PC-9 (cell line): ENCODE measurements at regions not wholly inside any gene's neighbourhood (a gene's known extent, or its start where the extent isn't known, plus 50 kb on each side); places are given as distances from the start of the nearest gene placed in this dataset.

Source experiments
- CTCF ChIP-seq: fragments of 200-600 bp; sonication (generic); conservative IDR thresholded peaks from 2 replicates; pipeline ENCODE4 v1.6.1; 2017; ENCODE audit warnings: mixed run types, antibody characterized with exemption, mild to moderate bottlenecking, moderate library complexity
- EZH2 ChIP-seq: fragments of 200-600 bp; sonication (generic); IDR thresholded peaks from 2 replicates; pipeline ENCODE4 v1.8.0; 2017; ENCODE audit warnings: antibody characterized with exemption, low read depth

DNA sequence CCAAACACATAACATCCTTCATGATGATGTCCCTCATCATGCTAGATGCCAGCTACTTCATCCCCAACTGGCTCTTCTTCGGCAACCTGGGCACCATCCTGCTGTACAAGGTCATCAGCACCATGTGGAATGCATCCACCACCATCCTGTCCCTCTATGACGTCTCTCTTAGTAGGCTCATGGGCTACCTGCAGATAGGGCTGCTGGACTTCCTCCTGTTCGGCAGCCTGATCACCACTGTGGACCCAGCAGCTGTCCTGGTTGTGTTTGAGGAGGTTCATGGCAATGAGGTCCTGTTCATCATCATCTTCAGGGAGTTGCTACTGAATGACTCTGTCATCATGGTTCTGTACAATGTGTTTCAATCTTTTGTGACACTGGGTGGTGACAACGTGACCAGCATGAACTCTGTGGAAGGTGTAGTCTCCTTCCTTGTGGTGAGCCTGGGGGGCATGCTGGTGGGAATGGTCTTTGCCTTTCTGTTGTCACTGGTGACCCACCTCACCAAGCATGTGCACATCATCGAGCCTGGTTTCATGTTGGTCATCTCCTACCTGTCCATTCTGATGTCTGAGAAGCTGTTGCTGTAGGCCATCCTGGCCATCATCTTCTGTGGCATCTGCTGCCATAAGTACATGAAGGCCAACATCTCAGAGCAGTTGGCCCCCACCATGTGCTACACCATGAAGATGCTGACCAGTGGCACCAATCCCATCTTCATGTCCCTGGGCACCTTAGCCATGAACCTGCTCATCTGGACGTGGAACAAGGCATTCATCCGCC is 120.7 kb upstream of the SERPIND1 start:
- TF ChIP-seq CTCF (no peak), EZH2 (no peak)
